Neural progenitor cell (in vitro differentiated cells): ENCODE measurements at regions not wholly inside any gene's neighbourhood (a gene's known extent, or its start where the extent isn't known, plus 50 kb on each side); places are given as distances from the start of the nearest gene placed in this dataset.

Source experiments
- CTCF ChIP-seq: fragments of 200-600 bp; sonication (generic); IDR thresholded peaks from 2 replicates; pipeline ENCODE4 v1.5.1; 2017; ENCODE audit warnings: antibody characterized with exemption, mild to moderate bottlenecking
- EZH2 ChIP-seq: fragments of 200-600 bp; sonication (generic); IDR thresholded peaks from 2 replicates; pipeline ENCODE4 v1.6.1; 2017; ENCODE audit warnings: antibody characterized with exemption, mild to moderate bottlenecking, moderate library complexity
- EZH2phosphoT487 ChIP-seq: fragments of 200-600 bp; sonication (generic); IDR thresholded peaks from 2 replicates; pipeline ENCODE4 v1.6.1; 2017; ENCODE audit warnings: antibody characterized with exemption

- TF ChIP-seq CTCF (no peak), EZH2 (no peak), EZH2phosphoT487 (no peak)
Observed at GRCh38 chr5:60076746-60077145, 183.2 kb upstream of the PDE4D start.
